ENCODE measurements at regions not wholly inside any gene's neighbourhood (a gene's known extent, or its start where the extent isn't known, plus 50 kb on each side); places are given as distances from the start of the nearest gene placed in this dataset.

- ChIA-PET POLR2A (no interaction called here), CTCF (no interaction called here), RAD21 (ENCODE audit: low non-redundant PET in 1 of 2, low total read pairs in 2 of 2, uncharacterized antibody in 2 of 2, unreplicated experiment in 2 of 2) (no interaction called here)
- Histone ChIP-seq H3K36me3 (ENCODE audit: control insufficient read depth in 1 of 2, insufficient read depth in 2 of 2, low read length in 2 of 2) (no peaks in the 10 kb centered on the region), H3K27ac (ENCODE audit: low read depth, low read length) (no peak overlapping the region), H4K20me1 (ENCODE audit: insufficient read depth) (no peaks in the 10 kb centered on the region; the same call in 1 of the 2 replicates), H3K27me3 (ENCODE audit: insufficient read depth, low read length) (no peaks in the 10 kb centered on the region), H3K4me1 (ENCODE audit: control insufficient read depth in 1 of 2, insufficient read depth in 2 of 2, low read length in 2 of 2) (no peaks in the 10 kb centered on the region), H3K9me2 (ENCODE audit: insufficient read depth) (no peaks in the 10 kb centered on the region), H3K9me3 (ENCODE audit: control insufficient read depth in 1 of 2, insufficient read depth in 1 of 2, low read depth in 1 of 2, low read length in 2 of 2) (peaks cover 0 to 7% of the 10 kb centered on the region in 2 experiments; a peak in 1 of 4 replicates), H3K4me2 (ENCODE audit: low read length) (no peak overlapping the region), H3K9ac (ENCODE audit: low read length) (no peak overlapping the region), H3K79me2 (ENCODE audit: insufficient read depth, low read length) (no peaks in the 10 kb centered on the region), H2AFZ (ENCODE audit: low read depth, low read length, poor library complexity, severe bottlenecking) (no peak overlapping the region), H3K4me3 (replicated peaks in 1 of 2; ENCODE audit: low read depth in 1 of 2, low read length in 2 of 2) (no peak overlapping the region)
- ATAC-seq (no peak), DNase-seq (ENCODE audit: low read depth, low spot score) (no peak)
- intact Hi-C loops (cut with micrococcal nuclease): no loop called here
- BruUV-seq (replicated peaks): no TSS peak
- TF ChIP-seq RAD21 (IDR thresholded peaks at IDR 0.05; ENCODE audit: low read depth) (no peak), CBX3 (IDR thresholded peaks at IDR 0.05; ENCODE audit: low read depth) (no peak), EGR1 (IDR thresholded peaks at IDR 0.05; ENCODE audit: low read depth) (no peak), CTCF (IDR thresholded peaks at IDR 0.05 in 2 of 3, conservative IDR thresholded peaks at IDR 0.05 in 1 of 3; ENCODE audit: borderline replicate concordance in 1 of 3, insufficient read depth in 1 of 3, low read depth in 2 of 3, low read length in 2 of 3) (no peak), CEBPB (IDR thresholded peaks at IDR 0.05; ENCODE audit: low read depth) (no peak), TCF7L2 (IDR thresholded peaks at IDR 0.05; ENCODE audit: borderline replicate concordance, extremely low read depth, insufficient read depth, insufficient read length) (no peak), JUND (IDR thresholded peaks at IDR 0.05) (no peak), ZNF274 (IDR thresholded peaks at IDR 0.05; ENCODE audit: low read depth, low read length) (no peak), ATF3 (IDR thresholded peaks at IDR 0.05) (no peak), YY1 (IDR thresholded peaks at IDR 0.05; ENCODE audit: extremely low read depth, insufficient replicate concordance, low read depth, low read length) (no peak), ZBTB33 (IDR thresholded peaks at IDR 0.05; ENCODE audit: extremely low read depth, insufficient replicate concordance, low read length) (no peak), EZH2phosphoT487 (IDR thresholded peaks at IDR 0.05; ENCODE audit: borderline replicate concordance) (no peak), POLR2AphosphoS5 (IDR thresholded peaks at IDR 0.05; ENCODE audit: low read depth, low read length) (no peak), FOSL1 (IDR thresholded peaks at IDR 0.05; ENCODE audit: low read depth) (no peak), ZFX (IDR thresholded peaks at IDR 0.05) (no peak), MAX (IDR thresholded peaks at IDR 0.05) (no peak), ELF1 (IDR thresholded peaks at IDR 0.05; ENCODE audit: borderline replicate concordance, low read depth) (no peak), SIN3A (IDR thresholded peaks at IDR 0.05; ENCODE audit: low read depth) (no peak), SRF (IDR thresholded peaks at IDR 0.05; ENCODE audit: low read depth) (no peak)
Observed at GRCh38 chr11:29676993-29677392, 339.8 kb downstream of the KCNA4 start.
